ENCODE measurements at regions not wholly inside any gene's neighbourhood (a gene's known extent, or its start where the extent isn't known, plus 50 kb on each side); places are given as distances from the start of the nearest gene placed in this dataset.

DNA sequence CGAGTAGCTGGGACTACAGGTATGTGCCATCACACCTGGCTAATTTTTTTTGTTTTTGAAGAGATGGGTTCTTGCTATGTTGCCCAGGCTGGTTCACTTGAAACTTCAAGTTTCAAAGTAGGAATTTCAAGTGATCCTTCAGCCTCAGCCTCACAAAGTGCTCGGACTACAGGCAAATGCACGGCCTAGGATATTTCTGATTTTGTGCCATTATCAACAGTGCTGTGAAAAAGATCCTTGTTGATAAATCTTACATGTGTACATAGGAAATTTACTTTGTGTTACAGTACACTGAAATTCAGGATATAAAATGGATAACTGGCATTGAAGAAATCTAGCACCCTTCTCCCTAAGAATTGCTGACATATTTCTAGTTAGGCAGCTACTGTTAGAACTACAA lies 184.6 kb upstream of the PRDM1 start:
- no peak for DNase-seq

DNA sequence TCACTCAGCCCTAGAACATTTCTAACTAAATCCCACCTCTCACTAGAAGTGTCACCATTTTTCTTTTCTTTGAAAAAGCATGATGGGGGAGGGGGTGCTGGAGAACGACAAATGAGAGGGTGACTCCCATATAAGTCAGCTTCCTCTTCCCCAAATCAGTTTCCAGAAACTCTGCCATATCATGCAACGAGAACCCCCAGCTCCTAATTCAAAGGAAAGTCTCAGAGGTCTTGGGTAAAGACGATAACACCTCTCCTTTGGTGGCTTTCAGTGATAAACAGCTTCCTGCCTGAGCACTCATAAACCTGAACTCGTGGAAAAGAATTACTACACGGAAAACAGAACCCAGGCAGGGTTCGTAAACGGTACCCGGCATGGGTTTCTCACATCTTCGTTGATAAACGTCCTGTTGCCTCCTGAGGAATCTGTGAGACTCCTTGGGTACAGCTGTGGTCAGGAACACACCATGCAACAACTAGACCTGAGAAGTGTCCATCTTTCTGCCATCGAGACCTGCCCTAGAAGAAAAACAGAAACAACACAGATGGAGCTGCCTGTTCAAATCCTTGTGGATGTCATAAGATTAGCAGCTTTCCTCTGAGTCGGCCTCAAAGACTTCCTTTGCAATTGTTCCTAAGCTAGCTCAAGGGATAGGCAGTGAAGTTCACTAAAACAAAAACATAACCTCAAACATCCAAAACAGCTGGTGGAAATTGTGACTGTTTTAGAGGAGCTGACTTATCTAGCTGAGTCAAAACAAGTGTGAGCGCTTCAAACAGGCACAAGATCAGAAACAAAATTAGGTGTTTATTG lies 185.8 kb upstream of the PRDM1 start:
- DNase-seq, result no peak

DNA sequence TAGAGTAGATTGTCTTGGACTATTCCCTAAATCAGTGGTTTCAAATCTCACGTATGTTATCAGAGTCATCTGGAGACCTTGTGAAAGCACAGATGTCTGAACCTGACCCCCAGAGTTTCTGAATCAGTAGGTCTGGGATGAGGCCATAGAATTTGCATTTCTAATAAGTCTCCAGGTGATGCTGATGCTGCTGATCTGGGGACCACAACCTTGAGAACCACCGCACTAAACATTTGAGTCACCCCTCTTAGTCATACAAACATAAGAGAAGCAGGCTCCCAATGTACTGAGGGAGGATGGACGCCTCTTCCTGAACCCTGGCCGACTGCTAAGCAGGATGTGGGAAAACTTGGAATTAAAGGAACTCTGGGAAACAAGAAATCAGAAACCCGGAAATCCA lies 187.8 kb upstream of the PRDM1 start:
- no peak for DNase-seq

DNA sequence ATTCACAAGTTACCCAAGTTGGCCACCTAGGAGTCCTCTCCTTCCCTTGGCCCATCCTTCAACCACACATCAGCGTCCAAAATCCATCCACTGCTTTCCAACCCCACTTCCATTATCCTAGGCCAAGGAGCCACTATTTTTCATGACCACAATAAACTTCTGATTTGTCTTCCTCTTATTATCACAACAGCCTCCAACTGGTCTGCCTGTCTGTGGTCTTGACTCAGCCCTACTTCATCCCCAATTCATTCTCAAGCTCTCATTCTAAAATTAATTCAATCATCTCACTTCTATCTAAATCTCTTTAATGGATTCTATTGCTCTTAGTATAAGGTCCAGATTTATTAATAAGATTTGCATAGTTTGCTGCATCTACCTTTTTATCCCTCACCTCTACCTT lies 189.0 kb upstream of the PRDM1 start:
- no peak for DNase-seq

DNA sequence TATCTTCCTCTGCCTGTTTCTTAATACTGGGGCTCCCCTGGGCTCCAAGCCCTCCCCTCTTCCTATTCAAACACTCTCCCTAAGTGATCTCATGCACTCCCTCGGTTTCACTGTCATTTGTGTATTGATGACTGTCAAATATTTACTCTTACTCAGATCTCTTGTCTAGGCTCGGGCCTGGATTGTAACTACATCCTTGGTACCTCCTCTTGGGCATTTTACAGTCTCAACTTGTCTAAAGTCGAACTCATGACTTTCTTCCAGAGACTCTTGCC lies 189.4 kb upstream of the PRDM1 start:
- no peak for DNase-seq

DNA sequence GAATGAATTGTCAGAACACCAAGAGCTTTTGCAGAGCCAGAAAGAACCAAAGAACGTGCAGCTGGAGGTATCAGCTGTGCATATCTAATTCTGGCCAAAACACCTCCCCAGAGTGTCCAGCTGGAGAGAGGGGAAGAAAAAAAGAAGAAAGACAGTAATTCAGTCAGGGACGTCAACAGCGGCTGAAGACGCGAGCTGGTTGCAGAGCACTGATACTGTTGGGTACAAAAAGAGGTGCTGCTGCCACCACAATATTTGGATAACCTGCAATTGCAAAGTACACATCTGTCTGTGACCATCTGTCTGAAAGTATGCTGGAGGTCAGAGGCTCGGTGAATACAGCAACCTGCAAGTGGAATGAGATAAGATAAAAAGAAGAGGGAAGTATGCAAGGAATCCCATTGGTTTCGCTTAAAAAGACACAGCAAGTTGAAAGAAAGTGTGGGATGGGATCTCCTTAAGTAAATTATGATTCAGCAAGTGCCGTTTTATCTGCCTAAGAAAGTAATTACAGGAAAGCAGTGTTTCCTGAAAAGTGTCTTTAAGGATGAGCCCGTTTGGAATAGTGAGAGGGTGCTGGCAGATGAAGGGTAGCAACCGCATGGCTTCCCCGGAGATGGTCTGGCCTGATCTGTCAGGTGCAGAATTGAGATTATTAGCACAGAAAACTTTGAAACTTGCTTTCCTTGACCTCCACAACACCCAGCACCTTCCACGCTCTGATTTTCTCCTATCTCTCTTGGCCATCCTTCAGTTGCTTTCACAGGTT lies 189.9 kb upstream of the PRDM1 start:
- no peak for DNase-seq

DNA sequence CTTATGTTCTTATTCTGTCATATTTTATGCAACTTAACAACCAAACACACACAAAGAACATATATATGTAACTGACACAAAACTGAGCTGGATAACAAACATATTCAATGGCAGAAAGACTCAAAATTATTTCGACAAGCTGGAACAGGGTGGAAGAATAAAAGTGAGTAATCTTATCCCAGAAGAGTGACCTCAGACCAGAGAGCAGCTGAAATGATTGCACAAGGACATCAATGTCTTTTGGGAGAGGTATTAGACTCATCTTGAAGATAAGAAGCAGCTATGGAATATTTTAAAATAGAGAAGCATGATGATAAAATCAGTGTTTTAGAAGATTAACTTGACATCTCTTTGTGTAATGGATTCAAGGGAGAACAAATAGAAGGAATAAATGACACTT lies 191.6 kb upstream of the PRDM1 start:
- no peak for DNase-seq

DNA sequence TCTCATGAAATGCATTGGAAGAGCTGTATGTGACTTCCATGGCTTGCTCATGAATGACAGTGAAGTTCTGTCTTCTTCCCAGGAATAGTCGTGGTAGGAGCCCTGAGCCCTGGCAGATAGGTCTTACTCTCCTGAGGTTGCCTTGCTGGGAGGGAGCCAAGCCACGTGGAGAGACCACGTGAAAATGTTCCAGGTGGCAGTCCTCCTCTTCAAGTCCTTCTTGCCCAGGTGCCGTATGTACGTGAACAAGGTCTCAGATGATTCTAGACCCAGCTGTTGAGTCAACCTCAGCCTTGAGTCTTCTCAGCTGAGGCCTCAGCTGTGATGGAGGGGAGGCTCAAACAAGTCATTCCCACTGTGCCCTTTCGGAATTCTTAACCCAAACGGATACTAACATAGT lies 192.4 kb upstream of the PRDM1 start:
- no peak for DNase-seq

DNA sequence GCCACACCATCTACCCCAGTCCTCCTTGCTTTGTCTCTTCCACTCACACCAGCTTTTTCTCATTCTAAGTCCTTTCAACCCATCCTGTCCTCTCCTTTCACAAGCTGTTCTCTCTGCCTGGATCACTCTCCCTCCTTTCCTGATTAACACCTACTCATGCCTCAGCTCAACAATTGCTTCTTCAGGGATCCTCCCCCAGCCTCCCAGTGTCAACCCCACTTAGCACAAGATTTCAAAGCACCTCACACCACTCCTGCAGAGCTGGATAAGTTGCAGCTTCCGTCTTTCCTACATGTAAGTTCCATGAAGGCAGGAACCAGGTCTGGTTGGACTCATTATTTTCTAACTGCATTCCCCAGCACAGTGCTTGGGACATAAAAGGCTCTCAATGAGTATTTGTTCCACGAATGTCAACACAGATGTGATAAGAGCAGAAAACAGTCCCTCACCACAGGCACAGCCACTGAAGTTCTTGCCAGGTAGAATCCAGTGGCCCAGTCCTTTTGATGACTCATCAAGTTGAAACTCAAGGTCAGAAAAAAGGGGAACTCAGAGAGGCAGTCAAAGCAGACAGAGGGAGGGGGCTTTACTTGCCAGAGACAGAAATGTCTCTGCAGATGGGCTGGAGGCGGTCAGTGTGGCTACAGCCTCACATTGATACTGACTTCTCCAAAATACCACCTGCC lies 193.4 kb upstream of the PRDM1 start:
- DNase-seq, result no peak

DNA sequence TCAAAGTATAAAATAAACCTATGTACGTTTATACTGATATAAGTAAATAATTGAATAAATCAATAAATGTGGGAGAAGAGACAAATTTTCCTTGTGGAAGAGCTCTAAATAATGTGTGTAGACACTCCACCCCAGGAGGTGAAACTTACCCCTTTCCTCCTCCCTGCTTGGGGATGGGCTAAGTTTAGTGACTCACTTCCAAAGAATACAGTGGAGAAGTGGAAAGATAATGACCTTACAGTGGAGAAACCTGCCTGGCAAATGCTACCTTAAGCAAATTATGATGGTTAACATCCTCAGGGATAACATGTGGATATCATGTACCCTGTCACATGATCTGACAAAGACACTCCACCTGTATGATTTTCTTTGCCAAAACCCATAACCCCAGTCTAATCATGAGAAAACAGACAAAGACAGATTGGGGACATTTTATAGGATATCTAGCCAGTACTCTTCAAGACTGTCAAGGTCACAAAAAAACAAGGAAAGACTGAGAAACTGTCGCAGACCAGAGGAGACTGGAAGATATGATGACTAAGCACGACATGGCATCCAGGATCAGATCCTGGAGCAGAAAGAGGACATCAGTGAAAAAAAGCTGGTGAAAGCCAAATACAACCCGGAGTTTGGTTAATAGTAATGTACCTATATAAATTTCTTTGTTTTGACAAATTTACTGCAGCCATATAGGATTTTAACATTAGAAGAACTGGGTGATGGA lies 195.5 kb upstream of the PRDM1 start:
- no peak for DNase-seq

DNA sequence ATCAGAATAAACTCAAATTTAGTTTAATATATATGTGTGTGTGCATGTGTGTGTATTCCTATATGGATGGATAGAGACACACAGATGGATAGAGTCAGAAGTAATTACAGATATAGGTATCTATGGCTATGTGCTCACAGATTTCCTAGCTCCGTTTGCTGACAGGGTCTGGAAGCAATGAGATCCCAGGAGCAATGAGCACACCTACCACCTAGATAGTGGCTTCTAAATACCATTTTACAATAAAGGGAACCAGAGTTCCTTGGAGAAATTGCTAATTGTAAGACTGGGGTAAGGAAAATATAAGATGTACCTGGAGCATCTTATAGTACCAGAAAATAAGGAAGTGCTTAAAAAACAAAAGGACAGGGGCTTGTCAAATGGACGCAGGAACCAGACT lies 196.2 kb upstream of the PRDM1 start:
- no peak for DNase-seq

DNA sequence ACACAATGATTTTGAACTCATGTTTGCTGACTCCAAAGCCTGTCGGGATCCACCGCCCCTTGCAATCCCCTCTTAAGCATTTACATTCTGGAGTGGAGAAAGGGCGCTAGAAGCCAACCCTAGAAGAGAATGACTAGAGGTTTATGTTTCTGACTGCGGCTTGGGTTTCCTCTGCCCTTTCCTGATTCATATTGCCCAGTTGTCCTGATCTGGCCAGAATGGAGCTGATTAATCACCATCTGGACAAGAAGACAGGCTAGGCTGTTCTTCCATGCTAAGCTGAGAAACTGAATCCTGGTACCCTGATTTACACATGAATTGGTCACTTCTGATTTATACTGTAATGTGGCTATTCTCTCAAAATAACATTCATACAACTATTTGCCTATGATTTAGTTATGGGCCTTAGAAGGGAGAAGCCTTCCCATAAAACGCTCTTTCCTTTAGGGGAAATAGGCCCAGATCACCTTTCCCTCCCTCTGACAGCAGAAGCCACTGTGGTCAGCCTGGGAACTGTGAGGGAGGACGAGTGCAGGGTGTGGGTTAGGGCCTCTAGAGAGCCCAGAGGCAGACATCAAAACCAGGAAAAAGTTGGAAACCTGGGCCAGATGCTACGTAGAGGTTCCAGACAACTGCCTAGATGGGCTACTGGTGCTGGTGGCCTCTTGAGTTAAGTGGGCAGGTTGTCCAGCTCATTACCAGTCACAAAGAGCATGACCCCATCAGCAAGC lies 199.2 kb upstream of the PRDM1 start:
- no peak for DNase-seq

DNA sequence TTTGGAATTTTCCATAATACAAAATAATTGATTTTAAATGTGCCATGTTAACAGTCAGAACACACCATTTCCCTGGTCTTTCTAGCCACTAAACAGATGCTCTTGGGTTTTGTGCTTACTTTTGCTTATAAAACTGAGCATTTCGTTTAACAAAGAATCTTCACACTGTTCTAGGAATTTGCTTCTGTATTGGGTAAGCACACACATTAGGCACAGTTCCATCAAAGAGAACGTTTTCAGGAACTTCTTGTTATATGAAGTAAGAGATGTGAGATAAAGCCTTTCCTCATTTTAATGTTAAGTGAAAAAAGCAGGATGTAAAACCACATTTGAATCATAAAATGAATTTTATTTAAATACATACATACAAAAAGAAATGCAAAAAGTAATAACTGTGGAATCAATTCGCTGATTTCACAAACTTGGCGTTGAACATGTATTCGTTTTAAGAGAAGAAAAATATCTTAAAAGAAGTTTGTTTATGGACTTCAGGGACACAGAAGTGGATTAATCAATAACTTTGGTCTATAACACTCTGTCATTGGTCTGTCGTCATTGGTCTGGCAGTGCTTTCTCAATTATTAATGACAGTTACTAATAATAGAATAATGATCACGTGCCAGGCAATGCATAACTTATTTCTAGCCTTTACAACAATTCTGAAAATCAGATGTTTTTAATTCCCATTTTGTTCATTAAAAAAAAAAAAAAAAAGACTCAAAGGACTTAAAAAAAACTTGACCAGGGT lies 199.9 kb upstream of the PRDM1 start:
- DNase-seq, result no peak

DNA sequence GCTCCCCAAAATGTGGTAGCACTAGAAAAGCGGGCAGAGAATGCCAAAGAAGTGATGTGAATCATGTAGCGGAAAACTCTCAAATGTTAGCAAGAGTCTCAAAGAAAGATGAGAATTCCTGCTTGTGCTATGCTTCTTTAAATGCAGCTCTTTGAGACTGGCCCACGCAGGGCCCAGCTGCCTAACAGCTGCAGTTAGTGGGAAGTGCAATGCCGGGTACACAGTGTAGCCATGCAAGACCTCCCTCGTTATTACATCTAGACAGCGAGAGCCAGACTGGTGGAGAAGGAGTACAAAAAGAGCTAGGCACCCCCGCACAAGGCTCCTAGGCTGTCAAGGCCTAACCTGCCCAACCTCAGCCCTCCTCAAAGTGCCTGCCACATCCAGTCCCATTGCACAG lies 201.7 kb upstream of the PRDM1 start:
- no peak for DNase-seq

DNA sequence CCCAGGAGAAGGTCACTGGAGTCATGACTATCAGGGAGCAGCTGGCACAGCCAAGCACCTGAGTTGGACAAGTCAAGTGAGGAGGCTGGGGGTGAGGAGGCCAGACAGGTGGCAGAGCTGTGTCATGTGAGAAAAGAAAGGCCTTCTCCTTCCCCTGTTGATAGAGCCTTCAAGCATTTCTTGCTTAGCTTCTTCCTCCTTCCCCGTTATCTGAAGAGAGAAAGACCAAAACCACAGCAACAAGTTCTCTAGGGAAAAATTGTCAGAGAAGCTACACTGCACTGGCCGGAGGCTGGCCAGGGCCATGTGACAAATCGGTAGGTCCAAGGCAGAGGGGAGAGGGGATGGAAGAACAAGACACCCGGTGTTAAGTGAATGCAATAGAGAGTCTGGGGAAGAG lies 202.1 kb upstream of the PRDM1 start:
- no peak for DNase-seq

DNA sequence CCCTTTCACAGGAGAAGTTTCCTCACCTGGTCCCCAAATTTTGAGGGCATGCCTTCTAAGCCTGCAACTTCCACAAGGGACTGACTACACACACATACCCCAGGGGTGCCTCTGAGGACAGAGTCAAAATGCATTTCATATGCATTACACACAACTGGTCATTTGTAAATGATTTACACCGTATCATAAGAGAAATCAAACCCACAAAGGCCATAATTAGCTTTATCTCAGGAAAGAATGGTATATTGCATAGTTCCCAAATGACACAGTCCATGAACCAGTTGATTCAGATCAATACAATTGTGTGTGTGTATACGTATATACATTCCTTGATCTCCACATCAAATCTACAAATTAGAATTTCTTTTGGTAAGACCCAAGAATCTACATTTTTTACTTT lies 203.3 kb upstream of the PRDM1 start:
- DNase-seq, result no peak

DNA sequence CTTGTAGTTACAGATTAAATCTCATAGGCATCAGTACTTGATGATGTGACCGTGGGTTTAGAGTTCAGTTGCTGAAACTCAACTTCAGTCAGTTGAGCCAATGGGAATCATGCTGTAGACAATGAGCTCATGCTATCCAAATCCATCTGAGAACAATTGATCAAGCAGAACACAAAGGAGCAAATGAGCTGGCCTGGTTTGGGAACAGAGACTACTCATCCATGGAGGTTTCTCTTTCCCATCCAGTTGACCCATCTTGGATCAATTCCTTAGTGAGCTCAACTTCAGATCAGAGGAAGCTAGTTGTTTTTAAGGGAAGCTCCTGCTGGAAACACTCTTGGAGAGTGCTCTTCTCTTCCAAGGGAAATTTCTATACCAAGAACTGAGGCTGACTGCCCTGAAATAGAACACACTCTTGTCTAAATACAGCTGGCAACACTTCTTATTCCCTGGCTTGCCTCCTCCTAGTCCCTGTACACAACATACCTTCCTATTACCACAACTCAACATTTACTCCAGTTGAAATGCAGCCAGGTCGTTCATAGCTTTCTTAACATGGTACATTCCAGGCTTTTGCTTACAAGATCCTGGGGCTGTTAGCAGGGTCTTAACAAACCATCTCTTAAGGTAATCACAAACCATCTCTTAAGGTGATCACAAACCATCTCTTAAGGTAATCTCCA lies 203.9 kb upstream of the PRDM1 start:
- DNase-seq, result no peak

DNA sequence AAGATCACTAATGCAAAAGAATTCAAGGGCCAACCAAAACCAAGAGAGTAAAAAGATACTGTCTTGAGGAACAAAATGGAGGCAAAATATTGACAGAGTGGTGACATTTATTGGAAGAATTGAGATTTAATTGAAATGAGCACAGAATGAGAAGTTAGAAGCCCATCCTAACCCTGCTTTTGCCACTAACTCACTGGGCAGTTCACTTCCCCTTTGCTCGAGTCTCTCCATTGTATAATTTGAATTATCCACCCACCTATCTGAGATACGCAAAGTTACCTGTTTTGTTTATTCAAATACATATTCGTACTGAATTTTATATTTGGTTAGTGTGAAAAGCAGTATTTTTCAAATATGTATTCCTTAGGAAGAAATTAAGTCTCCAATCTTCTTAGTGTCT lies 204.5 kb upstream of the PRDM1 start:
- no peak for DNase-seq

DNA sequence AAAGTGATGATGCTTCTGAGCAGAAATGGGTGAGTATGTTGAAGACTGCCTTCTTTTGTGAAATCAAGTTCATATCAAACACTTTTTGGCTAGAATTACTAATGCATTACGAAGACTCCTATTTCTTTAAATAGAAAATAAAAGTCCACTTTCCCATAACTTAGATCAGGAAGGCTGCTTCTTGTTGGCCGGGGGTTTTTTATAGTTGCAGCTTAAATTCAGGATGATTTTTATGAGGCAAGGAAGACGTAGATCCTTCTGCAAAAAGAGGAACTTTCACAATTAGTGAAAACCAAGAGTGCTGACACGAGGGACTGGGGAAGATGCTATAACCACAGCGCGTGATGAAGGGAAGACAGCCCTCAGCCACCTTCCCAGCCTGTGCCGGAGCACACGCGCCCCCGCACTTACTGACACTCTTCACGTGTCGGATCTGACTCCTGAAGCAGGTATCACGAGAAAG lies 206.1 kb upstream of the PRDM1 start:
- no peak for DNase-seq

DNA sequence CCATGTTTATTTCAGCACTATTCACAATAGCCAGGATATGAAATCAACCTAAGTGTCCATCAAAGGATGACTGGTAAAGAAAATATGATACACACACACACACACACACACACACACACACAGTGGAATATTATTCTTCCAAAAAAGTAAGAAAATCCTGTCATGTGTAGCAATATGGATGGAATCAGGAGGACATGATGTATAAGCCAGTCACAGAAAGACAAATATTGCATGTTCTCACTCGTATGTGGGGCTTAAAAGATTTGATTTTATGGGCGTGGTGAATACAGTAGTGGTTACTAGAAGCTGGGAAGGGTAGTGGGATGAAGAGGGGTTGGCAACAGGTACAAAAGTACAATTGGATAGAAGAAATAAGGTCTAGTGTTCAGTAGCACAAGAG lies 207.0 kb upstream of the PRDM1 start:
- no peak for DNase-seq

DNA sequence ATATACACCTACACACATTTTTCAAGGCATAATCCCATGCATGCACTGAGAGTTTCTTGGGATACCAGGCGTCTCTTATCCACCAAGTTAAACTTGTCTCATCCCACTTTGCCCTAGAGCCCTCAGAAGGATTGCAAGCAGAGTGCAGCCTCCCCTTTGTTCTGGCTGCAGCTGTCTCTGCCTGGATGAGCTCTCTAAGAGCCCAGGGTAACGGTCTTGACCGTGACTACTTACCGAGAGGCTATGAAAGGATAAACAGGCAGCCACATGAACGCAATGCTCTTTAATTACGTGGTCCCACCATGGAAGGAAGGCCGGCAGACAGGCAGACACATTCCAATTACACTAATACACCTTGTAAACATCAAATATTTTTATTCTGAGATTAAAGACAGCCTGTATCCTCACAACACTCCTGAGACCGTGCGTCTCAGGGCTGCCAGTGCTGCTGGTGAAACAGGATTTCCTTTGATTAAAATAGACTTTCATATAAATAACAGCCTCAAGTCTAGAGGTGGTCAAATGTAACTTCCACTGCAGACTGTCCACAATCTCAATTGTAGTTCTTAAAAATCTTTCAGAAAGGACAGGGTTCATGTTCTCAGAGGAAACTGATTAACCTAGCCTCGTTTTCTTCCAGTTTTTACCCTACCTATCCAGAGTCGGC lies 210.0 kb upstream of the PRDM1 start:
- DNase-seq, result no peak

All from NCI-H2107 (cell line).